GM18870 (cell line): ENCODE measurements at regions not wholly inside any gene's neighbourhood (a gene's known extent, or its start where the extent isn't known, plus 50 kb on each side); places are given as distances from the start of the nearest gene placed in this dataset.
"Not testable (repeated sequence)": the region's sequence is repeated elsewhere in the genome, so short reads cannot be mapped to it uniquely, and the experiment has no call there.

ENCODE experiments used
- ATAC-seq: cut with Tn5 transposase; IDR thresholded peaks from one replicate; pipeline ENCODE4 v1.9.1; 2021; ENCODE audit warnings: moderate library complexity; ENCODE audit not compliant: unreplicated experiment

DNA sequence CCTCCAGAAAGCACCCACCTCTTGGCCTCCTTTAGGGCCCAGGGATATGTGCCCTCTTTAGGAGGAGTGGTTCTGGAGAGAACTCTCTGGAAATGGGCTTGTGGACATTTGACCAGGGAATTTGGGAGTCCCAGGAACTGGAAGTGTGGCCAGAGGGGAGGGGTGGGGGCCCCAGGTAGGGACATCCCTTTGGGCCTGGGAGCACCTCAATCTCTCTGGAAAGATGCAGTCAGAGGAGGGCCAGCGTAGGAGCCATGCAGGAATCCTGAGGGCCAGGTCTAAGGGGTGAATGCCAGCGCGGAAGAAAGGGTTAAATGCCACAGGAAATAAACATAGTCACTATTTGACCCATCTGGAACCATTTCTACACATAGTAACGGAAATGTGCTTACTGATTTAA lies 50.3 kb upstream of the ITGA11 start:
- ATAC-seq = no peak

DNA sequence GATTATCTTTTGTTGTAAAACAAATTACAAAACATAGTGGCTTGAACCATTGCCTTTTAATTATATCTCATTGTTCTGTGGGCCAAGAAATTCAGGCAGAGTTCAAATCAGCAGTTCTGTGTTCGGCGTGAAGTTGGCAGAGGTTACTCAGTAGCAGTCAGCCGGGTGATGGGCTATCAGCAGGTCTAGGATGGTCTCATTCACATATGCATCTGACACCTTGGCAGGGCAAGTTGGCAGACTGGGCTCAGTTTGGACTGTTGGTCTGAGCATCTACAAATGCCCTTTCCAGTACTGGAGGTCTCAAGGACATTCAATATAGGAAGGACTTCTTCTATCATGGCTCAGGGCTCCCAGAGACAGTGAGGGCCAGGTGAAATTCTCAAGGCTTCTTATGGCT lies 51.2 kb upstream of the ITGA11 start:
- ATAC-seq = no peak

DNA sequence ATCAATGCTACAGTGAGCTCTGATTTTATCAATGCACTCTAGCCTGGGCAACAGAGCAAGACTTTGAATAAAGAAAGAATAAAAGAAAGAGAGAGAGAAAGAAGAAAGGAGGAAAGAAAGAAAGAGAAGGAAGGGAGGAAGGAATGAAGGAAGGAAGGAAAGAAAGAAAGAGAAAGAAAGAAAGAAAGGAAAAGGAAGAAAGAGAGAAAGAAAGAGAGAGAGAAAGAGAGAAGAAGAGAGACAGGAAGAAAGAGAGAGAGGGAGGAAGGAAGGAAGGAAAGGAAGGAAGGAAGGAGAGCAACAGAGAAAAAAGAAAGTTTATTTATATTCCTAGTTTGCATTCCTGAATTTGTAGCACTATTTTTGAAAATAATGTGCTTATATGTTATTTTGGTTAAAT lies 52.3 kb upstream of the ITGA11 start:
- no peak for ATAC-seq

DNA sequence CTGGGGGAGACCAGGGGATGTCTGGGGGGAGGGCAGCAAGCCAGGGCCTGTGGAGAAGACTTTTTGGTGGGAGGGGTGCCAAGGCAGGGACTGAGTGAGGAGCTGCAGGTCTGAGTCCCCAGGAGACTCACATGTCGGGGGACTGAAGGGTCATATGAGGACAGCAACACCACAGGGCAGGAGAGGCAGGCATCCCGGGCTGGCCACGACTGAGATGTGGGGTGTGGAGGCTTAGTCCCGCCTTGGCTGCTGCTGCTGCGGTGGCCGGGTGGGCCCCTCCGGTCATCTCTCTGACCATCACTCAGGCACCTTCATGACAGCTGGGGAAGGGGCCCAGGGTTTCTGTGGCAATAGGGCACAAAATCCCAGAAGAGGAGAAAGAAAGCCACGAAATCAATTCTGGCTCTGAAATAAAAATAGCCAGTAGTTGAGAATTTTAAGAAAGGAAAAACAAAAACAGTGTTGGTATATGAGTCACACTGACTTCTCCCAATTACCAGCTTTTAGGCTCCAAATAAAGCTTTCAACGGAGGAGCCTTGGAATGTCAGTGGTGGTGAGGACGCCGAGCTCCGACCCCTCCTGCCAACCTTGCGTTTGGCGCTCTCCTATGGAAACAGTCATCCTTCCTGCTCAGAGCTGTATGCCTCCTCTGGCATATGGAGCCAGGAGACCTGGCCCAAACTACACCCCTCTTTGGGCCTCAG lies 52.9 kb upstream of the ITGA11 start:
- no peak for ATAC-seq

DNA sequence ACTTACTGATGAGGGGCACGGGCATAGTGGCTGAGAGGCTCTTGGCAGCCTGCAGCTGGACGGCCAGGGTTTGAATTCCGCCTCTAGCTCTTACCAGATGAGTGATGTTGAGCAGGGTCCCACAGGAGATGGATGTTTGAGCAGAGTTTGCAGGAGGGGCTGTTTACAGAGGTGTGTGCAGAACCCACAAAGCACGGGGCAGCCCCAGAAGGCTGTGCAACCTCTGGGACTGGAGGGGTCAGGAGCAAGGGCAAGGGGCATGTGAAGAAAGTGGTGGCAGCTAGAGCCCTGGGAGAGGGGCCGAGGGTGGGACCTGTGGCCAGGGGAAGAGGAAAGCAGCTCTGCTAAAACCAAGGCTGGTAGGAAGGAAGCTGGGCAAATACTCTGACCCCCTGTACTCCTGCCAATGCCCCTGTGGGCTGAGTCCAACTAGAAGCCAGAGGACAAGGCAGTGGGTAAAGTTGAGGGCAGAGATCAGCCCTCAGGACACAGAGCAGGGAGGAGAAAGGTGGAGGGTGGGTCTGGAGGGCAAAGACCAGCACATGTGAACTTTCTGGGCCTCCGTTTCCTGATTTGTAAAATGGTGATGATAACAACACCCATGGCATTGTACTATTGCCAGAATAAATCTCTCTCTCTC lies 53.9 kb upstream of the ITGA11 start:
- no peak for ATAC-seq

DNA sequence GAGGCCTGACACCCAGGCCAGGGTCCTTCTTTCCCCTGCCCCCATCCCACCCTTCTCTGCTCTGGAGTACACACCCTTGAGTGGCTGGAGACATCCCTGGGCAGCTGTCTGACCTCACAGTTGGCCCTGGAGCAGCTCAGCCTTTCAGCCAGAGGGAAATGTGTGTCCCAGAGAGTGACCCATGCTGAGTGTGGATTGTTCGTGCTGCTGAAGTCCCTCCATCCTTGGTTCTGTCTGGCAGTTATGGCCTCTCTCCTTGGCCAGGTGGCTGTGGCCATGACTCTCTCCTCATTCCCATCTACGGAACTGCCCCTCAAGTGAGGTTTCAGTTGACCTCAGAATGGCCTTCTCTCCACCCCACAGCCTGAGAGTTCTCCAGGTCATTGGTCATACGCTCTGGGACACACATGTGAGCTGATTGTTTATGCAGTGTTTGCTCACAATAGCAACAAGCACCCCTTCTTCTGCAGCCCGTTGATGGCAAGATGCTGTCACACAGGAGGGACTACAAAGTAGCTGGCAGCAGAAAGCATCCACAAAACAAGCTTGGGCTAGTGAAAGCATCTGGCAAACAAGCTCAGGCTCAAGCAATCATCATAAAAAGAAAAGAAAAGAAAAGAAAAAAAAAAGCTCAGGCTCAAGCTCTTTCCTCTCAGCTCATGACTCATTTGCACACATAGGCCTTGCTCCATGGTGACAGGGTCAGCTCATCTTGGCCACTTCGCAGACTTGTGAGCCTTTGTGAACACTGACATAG lies 55.3 kb upstream of the ITGA11 start:
- ATAC-seq = no peak

DNA sequence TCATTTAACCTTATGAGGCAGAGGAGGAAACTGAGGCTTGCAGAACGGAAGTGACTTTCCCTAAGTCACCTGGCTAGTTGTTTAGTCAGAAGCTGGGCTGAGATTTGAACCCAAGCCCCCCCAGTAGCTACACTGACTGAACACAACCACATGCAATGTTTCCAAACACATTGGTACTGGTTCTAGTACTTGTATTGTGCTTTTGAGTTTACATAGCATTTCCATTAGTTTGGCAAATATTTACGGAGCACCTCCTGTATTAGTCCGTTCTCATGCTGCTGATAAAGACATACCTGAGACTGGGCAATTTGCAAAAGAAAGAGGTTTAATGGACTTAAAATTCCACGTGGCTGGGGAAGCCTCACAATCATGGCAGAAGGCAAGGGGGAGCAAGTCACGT lies 56.3 kb upstream of the ITGA11 start:
- no peak for ATAC-seq

DNA sequence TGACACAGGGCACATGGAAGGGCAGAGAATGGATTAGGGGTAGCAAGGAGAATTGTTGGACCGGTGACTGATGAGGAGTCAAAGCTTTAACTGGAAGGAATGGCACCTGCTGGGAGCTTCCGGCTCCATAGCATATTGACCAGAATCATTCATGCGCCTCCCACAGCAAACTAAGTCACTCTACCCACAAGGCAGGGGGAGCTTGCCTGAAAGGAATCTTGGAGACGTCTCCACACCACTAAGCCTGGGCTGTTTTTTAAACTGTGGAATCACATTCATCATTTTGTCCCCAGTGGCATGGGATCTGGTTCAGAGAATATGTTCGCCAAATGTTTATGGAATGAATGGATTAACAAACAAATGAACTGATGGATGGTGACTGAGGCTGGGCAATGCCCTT lies 57.0 kb upstream of the ITGA11 start:
- ATAC-seq = no peak

DNA sequence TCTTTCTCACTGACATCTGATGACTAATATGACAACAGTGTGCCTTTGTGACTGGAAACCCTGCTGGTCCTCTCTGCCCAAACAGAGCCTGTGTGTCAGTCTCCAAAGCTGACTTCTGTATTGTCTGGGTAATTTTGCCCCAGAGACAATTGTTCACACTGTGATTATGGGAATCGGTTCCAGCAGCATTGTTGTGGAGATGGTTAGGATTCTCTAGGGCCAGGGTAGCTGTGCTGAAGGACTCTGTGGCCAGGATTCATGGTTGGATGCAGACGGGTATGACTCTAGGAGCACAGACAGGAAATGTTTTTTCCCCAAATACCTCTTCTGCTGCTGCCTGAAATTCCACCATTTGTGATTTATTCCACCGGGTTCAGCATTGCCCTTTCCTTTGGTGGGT lies 57.5 kb upstream of the ITGA11 start:
- ATAC-seq = no peak

DNA sequence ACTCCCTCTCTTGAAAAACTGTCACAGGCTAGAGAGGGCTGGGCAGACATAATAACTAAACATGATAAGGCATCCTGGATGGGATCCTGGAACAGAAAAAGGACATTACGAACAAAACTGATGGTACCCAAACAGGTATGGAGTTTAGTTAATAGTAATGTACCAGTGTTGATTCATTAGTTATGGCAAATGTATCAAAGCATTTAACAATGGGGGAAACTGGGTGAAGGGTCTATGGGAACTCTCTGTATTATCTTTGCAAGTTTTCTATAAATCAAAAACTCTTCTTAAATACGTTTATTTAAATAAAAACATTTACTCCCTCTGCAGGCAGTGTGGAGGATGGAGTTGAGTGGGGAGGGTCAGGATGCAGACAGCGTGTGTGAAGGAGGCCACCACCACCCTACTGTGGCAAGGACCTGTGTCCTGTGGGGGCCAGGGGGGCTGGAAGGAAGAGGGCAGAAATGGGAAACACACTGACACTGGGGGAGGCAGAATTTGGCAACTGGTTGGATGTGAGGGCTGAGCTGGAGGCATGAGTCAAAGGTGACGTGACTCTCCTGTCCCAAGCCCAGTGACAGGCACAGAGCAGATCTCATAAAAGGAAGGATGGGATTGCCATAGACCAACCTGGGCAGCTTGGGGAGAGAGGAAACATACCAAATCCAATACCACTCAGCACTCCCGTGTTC lies 59.6 kb upstream of the ITGA11 start:
- no peak for ATAC-seq

DNA sequence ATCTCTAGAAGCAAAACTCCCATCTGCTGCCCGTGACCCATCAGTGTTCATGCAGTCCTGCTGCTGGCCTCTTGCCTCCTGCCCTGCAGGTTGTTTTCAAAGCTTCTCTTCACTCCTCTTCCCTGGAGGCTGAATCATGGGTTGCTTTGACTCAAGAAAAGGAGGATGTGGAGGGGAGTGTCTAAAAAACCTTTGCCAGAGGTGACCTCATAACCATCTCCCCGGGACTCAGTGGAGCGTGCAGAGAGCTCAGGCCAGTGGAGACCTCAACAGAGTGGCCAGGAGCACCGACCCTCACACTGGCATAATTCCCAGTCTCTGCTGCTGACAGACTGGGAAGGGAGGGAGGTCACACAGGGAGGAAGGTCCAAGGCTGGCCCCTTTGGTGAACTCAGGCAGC lies 60.9 kb upstream of the ITGA11 start:
- no peak for ATAC-seq

DNA sequence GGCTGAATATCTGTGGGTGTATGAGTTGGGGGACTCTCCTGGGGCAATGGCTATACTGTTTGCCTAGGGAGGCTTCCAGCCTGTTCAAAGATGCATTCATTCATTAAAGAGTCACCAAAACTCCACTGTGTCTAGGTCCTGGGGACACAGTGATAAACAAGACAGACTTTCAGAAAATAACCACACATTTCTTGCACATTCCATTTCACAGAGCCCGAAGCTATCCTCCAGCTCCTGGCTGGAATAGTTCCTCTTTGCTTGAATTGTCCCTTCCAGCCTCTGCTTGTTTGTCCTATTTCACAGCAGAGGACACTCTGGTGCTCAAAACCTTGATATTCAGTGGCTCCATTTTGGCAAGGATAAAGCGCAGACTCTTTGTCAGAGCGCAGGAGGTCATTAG lies 61.7 kb upstream of the ITGA11 start:
- no peak for ATAC-seq

DNA sequence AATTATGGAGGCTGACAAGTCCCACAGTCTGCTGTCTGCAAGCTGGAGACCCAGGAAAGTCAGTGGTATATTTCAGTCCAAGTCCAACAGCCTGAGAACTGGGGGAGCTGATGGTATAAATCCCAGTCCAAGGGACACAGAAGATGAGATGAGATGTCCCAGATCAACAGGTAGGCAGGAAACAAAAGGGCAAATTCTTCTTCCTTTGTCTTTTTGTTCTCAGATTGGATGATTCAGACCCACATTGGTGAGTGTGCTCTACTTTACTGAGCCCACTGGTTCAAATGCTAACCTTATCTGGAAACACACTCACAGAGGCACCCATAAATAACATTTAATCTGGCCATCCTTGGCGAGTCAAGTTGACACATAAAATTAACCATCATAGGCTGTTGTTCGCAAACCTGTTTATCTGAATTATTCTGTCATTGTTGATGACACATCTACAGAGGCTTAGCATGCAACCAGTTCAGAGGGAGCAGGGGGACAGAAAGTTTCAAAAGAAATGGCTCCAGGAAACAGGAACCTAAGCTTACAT lies 62.7 kb upstream of the ITGA11 start:
- no peak for ATAC-seq

DNA sequence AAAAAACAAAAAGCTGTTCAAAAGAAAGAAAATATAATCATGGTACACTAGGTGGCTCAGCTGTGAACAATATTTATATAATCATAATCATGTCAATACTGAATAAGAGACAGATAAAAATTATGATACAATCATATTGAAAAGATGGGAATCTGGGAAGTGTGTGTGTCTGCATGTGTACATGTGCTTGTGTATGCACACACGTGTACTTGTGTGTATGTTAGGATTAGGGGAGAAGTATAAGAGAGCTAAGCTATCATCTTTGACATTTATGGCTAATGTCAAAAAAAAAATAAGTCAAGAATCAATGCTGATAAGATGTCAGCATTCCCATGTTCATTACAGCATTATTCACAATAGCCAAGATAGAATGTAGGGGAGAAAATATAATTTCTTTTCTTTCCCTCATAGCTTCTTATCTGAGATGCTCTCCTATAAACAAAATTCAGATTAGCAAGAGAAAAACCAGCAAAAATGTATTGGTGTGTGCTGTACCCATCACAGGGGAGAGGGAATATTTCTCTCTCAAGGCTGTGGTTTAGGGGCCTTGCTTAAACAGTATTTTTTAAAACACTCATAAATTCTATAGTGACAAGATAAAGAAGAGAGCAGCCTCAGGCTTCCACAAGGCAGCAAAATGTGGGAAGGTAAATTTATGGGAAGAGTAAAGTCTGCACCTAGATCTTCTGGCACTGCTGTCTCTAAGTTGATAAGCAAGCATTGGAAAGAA lies 63.4 kb upstream of the ITGA11 start:
- ATAC-seq = no peak

DNA sequence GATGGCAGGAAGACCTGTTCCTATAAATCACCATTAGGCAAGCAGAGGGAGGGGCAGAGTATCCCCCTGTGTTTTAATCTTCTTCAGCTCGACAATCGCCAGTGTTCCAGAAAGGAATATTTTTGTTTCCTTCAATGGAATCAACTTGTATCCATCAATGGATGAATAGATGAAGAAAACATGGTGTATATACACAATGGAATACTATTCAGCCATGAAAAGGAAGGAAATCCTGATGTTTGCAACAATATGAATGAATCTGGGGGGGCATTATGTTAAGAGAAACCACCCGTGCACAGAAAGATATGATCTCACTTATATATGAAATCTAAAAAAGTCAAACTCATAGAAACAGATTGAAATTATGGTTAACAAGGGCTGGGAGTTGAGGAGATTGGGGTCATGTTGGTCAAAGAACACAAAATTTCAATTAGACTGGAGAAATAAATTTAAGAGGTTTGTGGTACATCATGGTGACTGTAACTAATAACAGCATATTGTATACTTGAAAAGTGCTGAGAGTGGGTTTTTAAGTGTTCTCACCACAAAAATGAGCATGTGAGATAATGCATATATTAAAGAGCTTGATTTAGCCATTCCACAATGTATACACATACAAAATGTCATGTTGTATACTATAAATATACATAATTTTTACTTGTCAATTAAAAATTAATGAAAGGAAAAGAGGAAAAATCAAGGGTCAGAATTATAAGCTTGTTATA lies 64.2 kb upstream of the ITGA11 start:
- no peak for ATAC-seq

DNA sequence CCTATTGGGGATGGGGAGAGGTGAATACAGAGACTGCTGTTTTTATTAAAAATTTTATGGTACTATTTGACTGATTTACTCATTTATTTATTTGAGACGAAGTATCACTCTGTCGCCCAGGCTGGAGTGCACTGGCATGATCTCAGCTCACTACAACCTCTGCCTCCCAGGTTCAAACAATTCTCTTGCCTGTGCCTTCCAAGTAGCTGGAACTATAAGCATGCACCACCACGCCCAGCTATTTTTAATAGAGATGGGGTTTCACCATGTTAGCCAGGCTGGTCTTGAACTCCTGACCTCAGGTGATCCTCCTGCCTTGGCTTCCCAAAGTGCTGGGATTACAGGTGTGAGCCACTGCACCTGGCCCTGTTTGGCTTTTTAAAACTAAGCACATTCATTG lies 64.8 kb upstream of the ITGA11 start:
- not testable (repeated sequence) for ATAC-seq

DNA sequence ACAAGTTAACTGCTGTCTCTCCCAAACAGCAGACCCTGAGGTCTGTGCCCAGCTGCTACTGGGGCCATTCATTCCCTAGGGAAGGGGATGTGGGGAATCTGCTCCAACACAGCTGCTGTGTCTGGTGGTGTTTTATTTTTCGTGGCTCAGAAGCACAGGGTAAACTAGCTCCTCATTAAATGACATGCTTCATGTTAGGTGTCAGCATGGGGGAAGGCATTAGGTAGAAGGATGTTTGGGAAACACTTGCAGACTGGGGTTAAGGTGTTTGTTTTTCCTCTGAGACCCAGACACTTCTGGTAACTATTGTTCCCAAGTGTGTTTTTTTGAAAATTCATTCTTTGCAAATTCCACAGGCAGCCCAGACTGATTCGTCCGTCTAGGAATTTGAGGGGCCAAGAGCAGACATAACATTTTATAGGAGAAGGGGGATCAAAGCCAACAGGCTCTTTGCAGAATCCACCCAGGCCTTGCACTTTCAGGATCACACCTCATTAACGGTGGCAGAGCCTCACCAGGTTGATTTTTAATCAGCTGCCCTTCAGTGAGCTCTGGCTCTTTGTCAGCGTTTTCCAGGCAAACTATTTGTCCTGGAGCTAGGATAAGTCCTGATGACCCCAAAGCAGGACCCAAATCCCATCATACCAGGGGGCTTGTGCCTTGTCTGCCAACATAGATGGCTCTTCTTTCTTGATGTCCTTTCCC lies 65.4 kb upstream of the ITGA11 start:
- ATAC-seq = no peak

DNA sequence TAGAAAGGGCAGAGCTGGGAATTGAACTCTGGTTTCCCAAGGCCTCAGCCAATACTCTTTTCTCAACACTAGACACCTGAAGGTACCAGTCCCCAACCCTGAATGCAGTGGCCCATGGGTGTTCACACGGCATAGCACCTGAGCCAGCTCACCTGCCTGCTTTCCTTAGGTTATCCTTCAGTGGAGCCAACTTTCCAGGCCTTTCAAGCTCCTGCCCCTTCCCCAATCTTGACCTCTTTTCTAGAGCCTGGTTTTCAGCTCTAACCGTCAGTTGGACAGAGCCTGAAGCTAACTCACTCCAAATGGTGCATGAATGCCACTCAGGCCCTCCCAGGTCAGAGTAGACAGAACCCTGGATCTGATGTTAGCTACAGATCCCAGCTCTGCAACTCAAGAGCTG lies 66.1 kb upstream of the ITGA11 start:
- no peak for ATAC-seq

DNA sequence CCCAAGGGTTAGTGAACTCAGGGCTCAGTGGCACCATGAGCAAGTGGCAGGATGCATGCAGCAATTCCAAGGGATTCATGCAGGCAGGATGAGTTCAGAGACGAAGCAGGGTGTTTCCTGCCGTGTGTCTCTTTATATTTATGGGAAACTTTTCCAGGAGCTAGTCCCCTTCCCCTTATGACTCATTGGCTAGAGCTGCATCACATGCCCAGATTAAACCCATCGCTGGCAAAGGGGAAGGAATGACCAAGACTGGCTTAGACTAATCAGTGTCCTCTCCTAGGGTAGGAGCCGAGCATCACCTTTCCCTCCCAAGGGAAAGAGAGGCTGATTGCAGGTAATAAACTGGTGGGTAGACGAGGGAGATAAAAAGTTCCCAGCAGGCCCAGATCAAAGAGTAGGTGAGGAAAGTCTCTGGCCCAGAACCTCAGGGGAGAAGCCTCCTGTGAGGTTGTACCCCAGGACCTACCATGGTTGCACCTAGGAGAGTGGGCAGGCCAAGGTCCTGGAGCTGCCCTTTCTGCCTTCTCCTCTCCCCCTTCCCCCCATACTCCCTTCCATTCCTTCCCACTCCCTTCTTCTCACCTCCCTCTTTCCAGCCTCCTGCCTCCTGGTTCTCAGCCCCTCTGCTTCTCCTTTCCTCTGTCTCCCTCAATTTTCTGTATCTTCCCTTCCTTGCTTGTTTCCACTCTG lies 67.8 kb upstream of the ITGA11 start:
- ATAC-seq = no peak
